Retina (tissue), 1 donor: ENCODE measurements at regions not wholly inside any gene's neighbourhood (a gene's known extent, or its start where the extent isn't known, plus 50 kb on each side); places are given as distances from the start of the nearest gene placed in this dataset.

Experiments
- DNase-seq: peaks from one replicate; pipeline ENCODE4 v3.0.0-alpha.2; 2016

DNA sequence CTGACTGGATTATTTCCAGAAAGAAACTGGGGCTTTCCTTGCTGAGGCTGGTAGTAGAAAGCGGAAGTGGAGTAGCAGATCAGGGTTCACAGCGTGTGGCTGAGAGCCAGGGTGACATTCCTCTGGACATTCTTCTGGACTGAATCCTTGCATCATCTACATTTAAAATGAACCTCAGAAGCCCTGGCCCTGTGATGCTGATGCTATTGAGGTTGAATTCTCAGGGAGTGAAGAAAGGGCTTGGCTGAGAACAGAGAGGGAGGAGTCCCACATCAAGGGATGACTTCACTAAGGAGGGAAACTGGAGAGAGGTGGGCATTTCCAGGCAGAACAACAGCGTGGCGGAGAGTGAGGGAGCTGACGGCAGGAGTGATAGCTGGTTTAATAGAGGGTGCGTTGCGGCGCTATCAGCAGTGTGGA lies 102.3 kb upstream of the LMO4 start:
- no peak for DNase-seq

DNA sequence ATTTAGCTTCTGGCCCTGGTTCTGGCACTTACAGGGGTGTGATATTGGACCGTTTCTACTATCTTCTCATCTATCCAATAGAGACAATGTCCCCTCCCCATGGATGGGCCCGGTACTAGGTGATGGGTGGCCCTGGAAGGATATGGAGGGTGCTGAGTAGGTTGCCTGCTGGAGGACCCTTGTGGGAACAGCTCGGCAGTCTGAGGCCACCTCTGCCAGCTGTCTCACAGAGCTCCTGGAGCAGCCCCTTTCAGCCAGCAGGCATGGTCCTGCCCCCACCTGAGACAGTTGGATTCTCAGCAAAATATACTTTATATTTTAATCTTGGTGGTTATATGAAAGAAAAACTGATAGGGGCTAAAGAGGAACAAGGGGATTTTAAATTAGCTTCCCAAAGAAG lies 101.0 kb upstream of the LMO4 start:
- no peak for DNase-seq

DNA sequence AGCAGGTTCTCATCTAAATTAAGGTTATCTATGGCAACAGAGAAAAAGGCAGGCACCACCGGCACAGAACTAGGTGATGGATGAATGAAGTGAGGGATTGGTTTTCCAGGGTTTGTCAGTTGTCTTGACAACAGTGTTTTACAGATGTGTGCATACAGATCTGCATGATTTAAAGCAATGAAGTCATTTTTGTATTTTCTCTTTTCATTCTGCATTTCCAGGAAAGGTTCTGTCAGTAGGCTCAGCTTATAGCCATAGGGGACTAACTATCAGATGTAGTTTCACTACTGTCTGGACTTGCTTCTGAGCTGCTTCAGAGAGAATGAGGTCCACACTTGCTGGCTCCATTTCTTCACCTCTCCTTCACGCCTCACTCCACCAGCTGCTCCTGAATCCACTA lies 98.2 kb upstream of the LMO4 start:
- DNase-seq: no peak

DNA sequence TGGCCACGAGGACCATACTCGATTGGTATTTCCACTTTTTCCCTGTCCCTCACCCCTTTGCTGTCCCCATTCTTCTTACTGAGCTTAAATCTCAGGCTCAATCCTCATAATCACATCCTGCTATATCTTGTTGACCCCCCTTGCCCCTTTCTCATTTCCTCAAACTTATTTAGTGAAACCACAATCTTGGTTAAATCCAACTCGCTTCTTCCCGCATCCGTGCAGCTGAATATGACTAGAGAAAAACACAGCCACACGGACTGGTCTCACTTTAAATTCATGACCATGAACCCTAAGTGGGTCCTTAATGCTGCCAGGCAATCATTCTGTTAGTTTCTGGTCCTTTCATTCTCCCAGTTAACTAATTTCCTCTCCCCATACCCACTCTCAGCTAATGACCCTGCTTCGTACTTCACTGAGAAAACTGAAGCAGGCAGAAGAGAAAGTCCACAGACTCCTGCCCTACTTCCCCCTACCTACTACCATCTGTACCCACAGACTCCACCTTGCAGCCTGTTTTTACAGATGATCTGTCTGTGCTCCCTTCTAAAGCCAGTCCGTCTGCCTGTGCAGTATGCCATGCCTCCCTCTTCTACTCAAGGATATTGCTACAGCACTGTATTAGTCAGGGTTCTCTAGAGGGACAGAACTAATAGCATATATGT lies 96.8 kb upstream of the LMO4 start:
- no peak for DNase-seq

DNA sequence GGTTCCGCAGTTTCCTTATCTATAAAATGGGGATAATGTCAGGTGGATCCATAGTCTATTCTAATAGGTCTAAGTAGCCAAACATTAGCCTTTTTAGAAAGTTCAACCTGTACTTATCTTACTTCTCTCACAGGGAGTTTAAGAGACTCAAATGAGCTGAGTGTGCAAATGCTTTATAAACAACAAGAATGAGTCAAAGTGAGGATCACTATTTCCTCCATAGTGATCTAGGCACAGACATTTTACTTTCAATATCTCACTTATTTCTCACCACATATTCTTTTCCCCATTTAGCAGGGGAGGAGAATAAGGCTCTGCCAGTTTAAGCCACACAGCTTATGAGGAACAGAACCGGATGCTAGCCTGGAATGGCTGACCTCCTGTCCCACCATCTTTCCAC lies 92.1 kb upstream of the LMO4 start:
- DNase-seq: no peak

DNA sequence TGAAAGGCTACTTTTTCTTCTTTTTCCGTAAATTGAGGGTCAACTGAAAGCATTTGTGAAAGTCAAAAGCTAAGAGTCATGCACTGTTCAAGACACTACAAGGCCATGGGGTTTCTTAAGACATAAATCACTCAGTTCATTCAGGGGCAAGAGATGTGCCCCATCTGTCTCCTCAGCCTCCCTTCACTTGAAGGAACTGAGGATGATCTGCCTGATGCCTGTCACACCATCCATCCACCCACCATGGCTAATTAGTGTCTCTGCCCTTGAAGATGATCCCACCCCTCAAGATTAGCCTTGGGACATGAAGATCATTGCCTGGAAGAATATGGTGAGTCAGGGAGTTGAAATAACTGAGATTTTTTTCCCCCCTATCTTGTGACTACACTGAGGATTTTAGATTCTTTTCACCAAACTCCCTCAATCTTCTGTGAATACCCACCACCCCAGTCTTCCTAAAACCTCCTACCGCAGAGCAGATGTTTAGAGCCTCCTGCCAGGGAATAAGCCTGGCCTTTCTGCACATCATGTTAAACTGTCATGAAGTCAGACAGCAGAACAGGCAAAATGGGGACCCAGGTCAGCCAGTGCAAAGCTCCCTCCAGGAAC lies 88.6 kb upstream of the LMO4 start:
- DNase-seq: no peak

DNA sequence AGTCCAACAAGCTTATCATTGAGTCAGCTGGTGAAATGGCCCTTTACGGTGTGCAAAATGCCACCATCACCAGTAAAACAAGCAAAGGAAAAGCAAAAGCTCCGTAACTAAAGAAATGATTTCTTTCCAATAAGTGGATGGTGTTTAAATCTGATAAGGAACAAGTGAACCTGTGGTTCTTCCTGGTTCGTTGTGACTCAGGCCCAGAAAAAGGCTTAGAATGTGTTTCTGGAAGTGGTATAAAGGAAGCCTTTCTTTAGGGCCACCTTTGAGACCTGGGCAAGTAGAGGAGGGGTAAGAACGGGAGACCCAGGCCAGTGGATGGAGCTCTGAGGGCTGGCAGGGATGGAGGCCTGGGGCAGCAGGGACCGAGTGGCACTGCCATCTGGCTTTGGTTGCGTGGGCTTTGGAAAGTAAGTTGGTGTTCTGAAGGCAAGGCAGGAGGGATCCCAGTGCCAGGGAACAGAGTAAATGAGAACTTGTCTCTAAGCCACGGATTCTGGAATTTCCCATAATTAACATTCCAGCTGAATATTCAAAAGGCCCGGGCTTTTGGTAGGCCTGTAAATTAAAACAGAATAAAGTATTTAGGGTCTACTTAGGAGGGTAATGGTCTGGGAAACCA lies 87.9 kb upstream of the LMO4 start:
- no peak for DNase-seq

DNA sequence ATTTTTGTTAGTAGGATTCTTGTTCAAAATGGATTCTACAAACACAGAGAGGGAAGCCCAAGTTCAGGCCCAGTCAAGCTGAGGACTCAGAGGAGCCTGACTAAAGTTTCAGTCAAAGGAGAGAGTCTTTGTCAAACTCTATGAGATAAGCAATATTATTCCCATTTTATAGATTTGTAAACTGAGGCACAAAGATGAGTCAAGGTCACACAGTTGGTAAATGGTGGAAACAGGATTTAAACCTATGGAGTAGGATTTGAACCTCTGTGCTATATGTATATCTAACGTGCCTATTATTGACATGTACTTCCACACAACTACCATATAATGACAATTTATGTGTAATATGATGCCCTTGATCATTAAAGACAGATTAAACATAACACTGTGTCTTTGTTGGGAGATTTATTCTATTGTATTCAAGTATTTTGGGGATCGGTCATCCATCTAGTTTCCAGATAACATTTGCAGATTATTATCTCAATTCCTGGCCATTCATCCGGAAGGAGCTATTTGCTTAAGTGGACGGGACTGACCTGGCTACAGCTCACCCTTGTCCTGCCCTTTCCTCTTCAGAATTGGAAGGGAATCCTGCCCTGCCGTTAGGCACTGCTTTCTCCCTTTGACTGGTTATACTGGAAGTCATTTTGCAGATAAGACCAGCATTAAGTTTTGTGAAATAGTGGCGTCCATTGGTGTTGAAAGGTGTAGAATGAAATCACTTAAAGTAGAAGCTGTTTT lies 86.1 kb upstream of the LMO4 start:
- DNase-seq: no peak

DNA sequence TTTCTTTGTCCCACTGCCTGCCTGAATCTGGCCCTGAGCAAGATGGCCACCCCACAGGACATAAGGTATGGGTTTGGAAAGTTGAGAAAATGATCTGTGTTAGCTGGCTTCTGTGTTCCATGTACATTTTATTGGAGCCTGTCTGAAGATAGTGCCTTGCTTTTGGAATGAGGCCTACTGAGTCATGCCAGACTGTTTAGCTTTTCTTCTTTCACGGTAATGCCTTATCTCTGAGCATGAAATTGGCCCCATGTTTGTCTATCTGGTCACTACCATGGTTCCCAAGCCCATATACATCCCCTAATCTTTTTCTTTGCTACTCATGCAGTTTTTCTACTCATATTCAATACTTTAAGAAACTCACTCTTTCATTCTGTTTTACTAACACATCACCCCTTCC lies 85.1 kb upstream of the LMO4 start:
- no peak for DNase-seq

DNA sequence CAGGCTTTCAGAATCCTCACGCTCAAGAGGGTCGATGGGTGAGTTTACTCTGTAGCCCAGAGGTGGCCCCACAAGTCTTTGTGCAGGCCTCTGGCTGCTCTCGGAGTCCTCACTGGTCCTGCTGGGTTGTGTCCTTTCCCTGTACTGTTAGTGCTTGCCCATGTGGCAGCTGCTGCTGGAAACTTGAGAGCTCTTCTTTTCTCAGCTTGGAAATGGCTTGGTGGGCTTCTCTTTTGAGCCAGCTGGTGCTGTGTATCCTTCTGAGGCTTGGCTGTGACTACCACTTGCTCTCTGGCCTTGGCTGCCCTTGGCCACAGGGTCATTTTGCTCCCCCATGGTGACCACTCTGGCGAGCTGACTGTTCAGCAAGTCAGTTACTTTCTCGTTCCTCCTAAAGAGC lies 82.2 kb upstream of the LMO4 start:
- DNase-seq: no peak

DNA sequence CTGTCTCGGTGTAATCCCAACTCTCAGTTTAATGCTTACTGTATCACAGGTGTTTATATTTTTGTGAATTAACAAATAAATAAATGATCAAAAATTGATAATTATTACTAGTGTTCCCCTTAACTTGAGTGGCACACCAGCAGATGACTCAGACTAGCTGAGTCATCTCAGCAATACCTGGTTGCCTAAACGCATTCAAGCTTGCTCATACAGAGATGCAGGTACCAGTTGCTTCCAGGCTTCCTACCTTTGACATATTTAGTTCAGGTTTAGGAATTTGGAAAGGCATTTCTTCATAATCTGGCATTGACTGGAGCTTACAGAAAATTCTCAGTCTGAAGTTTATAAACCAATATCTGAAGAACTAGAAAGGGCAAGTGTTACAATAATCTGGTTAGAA lies 78.9 kb upstream of the LMO4 start:
- DNase-seq: no peak

DNA sequence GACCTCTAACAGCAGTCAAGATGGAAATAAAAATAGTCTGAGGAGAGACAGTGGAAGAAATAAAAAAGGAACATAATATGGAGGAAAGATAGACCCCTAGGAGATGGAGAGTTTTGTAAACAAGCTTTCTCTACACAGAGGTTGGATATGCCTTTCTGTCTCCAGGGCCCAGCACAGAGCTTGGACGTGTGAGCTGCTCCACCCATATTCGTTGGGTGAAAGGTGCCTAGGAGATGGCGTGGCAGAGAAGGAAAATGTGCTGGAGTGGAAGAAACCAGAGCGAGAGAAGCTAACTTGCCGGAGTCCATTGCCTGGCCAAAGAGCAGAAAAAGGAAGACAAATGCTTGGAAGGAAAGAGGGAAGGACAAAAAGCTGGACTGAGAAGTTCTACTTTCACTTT lies 78.3 kb upstream of the LMO4 start:
- no peak for DNase-seq

DNA sequence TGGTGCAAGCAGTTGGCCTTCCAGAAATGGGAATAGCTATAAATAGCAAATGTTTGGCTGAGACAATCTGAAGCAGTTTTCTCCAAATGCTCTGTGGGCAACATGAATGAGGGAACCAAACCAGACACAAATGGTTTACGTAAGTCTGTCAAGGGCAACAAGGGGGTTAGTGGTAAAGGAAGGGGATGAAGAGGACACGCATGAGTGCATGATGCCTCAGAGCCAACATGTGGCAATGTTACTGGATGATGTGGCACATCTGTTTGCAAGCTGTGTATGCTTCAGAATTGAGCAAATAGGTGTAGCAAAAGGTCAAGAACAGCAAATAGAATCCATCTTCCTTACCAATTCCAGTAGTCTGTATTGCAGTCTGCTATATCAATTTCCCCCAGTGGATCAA lies 76.3 kb upstream of the LMO4 start:
- DNase-seq: no peak

DNA sequence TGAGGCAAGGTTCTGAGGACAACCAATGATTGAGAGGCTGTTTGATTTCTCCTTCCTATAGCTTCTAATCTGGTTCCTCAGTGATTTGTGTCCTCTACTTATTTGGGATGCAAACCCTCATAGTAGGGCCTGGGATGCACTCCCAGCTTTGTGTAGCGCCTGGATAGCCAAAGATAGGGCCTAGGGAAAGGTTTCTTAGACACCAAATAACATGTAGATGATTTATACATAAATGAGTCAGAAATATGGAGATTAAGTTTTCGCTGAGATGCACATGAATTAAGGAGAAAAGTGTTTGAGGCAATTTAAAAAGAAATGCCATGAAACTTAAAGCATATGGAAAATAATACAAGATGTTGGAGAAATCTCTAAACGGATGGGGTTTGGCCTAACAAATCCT lies 66.0 kb upstream of the LMO4 start:
- DNase-seq: no peak

DNA sequence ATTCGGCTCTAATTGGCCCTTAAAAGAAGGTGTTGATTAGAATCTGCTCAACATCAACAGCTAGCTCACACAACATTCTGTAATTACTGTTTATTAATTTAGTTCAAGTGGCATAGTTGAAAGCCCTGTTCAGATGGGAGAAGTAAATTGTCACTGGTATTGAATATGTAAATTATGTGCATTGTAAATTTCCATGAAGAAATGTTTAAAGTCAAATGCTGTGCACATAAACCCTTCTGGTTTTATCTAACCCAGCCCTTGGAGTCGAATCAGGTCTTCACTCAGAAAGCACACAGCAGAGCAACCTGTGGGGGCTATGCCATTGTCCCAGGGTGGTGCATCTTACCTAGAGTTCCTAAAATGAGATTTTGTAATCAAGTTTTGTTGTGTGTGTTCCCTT lies 65.4 kb upstream of the LMO4 start:
- DNase-seq: no peak

DNA sequence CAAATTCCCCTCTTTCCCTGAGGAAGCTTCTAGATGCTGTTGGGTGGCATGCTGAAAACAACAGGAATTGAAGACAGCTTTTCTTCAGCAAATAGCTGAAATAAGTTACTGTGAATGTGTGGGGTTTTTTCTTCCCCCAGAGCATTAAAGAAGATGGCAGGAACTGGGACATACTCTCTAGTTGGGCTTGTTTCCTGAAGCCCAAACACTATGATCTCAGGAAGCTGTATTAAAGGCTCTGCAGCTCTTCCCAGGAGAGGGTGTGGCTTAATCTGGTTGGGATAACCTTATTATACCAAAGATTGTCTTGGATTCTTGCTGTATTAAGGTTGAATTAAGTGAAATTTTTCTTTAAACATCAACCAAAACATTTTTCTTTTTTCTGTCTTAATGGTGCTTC lies 64.9 kb upstream of the LMO4 start:
- DNase-seq: no peak

DNA sequence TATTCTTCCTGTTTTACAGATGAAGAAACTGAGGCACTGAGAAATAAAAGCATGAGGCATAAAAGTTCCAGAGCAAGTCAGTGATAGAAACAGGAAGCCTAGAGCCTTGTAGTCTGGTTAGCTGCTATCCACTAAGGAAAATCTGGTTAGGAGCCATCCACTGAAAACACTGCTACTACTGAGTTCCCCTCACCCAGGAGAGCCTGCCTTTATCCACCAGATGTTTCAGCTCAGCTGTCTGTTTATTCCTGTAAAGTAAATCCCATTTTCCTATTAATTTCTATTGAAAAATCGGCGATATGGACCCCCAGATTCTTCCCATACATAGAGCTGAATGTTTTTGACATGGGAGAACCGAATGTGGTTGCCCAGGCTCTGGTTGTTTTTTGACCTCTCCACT lies 63.7 kb upstream of the LMO4 start:
- no peak for DNase-seq

DNA sequence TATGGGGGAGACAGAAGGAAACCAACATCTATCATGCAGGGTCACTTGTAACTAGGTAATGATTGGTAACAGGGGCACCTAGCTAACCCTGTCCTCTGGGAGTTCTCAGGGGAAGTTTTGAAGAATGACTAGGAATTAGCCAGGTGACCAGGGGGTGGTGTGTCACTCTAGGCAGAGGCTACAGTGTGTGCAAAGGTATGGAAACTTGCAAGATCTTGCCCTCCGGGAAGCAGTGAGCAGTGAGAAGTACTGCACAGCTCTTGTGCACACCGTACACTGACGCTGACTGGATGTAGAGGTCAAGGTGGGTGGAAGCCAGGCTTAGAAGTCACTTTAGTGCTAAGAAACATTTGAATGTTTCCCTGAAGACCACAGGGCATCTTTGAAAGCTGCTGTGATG lies 62.9 kb upstream of the LMO4 start:
- no peak for DNase-seq

DNA sequence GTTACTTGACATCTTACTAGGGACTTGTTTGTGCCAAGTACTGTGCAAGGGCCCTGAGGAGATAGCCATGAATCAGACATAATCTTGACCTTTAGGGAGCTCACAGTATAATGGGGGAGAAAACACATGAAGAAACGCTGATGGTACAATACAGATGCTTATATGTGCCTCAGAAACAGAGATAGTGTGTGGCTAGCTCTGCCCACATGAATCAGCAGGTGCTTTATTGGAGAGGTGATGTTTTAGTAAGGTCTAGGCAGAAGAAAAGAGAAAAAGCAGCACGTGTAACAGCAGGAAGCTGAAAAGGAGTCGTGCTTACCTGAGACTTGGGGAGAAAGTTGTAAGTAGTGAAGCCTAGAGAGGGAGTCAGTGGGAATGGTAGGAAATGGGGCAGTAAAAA lies 60.6 kb upstream of the LMO4 start:
- no peak for DNase-seq

DNA sequence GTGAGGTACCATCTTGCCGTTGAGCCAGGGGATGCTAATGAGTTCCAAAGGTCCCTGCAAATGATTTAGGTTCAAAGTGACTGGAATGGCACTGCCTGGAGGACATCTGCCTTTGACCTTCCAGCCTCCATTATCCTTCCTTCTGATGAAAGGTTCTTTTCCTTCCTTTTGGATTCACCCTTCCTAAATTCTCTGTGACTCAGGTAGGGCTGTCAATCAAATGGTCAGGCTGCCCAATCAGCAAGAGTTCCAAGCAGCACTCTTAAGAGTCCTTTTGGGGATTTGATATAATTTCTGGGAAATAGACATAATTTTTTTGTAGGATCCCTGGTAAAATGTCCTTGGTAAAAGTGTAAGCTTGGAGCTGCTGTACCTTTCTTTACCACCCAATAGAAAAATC lies 58.8 kb upstream of the LMO4 start:
- no peak for DNase-seq

DNA sequence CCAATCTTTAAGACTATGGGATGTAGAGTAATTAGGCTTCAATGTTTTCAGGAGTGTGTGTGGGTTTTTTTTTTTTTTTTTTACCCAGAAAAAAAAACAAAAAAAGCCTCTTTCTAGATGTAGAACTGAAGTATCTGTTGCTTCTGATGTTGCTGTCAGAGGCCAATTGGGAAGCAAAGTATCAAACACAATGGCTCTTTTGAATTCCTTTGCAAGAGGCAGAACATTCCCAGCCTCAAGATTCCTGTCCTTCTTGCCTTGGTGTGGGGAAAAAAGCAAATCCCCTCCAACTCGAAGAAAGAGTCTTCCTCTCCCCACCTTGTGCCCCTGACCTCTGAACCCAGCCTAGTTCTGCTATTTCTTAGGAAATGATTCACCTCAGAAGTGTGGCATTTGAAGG lies 55.4 kb upstream of the LMO4 start:
- DNase-seq: no peak

DNA sequence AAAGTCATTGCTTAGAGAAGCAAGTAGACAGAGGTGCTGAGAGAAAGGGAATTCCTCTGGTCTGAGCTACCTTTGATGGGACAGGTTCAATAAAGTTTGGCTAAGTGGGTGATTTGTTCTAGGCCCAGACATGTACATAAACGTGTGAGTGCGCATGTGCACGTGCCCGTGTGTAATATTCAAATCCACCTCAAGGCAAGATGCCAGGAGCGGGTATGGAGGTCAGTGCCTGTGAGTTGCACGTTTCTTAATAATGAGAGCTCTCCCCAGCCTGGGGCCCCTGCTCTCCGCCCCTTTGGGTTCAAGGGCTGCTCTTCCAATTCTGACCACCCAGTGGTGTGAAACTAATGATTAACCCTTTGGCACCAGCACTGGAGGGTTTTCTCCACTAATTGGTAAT lies 53.8 kb upstream of the LMO4 start:
- no peak for DNase-seq

DNA sequence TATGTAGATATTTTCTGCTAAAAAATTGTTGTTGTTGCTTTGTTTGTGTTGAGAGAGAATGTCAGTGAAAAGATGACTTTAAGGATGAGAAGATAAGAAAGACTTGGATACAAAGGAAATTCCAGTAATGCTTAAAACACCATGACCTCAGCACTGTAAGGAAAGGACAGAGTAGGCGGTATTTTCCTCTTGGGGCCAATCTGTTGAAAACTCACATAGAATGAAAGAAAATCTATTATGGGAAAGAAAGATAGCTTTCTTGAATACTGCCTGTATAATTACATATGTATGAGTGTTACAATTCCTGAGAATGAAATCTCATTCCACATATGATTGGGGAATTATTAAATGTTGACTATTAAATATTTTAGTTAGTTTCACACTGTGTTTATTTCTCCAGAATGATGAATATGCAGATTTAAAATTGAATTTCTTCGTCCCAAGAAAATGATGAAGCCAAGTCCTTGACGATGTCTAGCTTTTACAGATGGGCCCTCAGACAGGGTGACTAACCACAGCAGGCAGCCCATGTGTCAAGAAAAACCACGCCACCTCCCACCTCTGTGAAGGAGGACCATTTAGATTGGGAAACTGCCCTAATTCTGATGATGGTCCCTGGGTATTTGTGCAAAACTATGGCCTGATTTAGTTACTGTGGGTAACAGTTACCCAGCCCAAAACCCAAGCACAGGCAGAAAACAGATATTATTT lies 49.7 kb upstream of the LMO4 start:
- no peak for DNase-seq
